K562 (cell line): ENCODE measurements at regions not wholly inside any gene's neighbourhood (a gene's known extent, or its start where the extent isn't known, plus 50 kb on each side); places are given as distances from the start of the nearest gene placed in this dataset.

ENCODE experiments used
- ARID1B ChIP-seq: fragments of 450-650 bp; IDR thresholded peaks from 2 replicates; pipeline ENCODE4 v1.6.1; 2016; ENCODE audit warnings: antibody characterized with exemption, mild to moderate bottlenecking, inconsistent platforms
- ASH1L ChIP-seq: fragments of 450-650 bp; IDR thresholded peaks from 2 replicates; pipeline ENCODE4 v1.6.1; 2018; ENCODE audit warnings: borderline replicate concordance, mild to moderate bottlenecking, low read depth; ENCODE audit not compliant: partially characterized antibody
- BCL6 ChIP-seq: fragments of 250-450 bp; sonication (Bioruptor Pico); IDR thresholded peaks from 2 replicates; pipeline ENCODE4 v1.4.0; 2020
- BMI1 ChIP-seq: fragments of 150-350 bp; IDR thresholded peaks from 2 replicates; pipeline ENCODE4 v1.6.1; 2014; ENCODE audit warnings: low read length
- CHD4 ChIP-seq: fragments of 200-600 bp; sonication (generic); IDR thresholded peaks from 3 replicates; pipeline ENCODE4 v1.6.1; 2012; ENCODE audit warnings: low read depth, mild to moderate bottlenecking, mixed read lengths, low read length, inconsistent platforms; ENCODE audit not compliant: insufficient read depth, insufficient replicate concordance, poor library complexity, severe bottlenecking
- CXXC5 ChIP-seq: fragments of 250-450 bp; sonication (Bioruptor Pico); IDR thresholded peaks from 2 replicates; pipeline ENCODE4 v1.8.0; 2022; ENCODE audit warnings: inconsistent platforms, mild to moderate bottlenecking, moderate library complexity
- DACH1 ChIP-seq: fragments of 450-650 bp; IDR thresholded peaks from 2 replicates; pipeline ENCODE4 v1.6.1; 2018; ENCODE audit not compliant: partially characterized antibody
- E2F3 ChIP-seq: fragments of 250-450 bp; sonication (Bioruptor Pico); IDR thresholded peaks from 2 replicates; pipeline ENCODE4 v1.4.0; 2020; ENCODE audit warnings: mild to moderate bottlenecking
- IFI16 ChIP-seq: fragments of 250-450 bp; sonication (Bioruptor Pico); IDR thresholded peaks from 2 replicates; pipeline ENCODE4 v2.1.2; 2022; ENCODE audit warnings: mild to moderate bottlenecking, inconsistent platforms
- KDM4B ChIP-seq, 2 experiments: fragments of 450-650 bp in 1 of 2; sonication (generic) in 1 of 2; IDR thresholded peaks; 2 replicates each; pipeline ENCODE4 v1.6.1; 2016 to 2017; ENCODE audit warnings: borderline replicate concordance in 2 of 2, antibody characterized with exemption in 1 of 2, low read depth in 1 of 2, mild to moderate bottlenecking in 1 of 2
- LEF1 ChIP-seq: fragments of 450-650 bp; IDR thresholded peaks from 2 replicates; pipeline ENCODE4 v1.6.1; 2016; ENCODE audit warnings: mild to moderate bottlenecking
- MCM7 ChIP-seq, 2 experiments: fragments of 450-650 bp; IDR thresholded peaks; 2 replicates each; pipeline ENCODE4 v1.6.1; 2016 to 2018
- NCOA2 ChIP-seq, 2 experiments: fragments of 450-650 bp; IDR thresholded peaks; 2 replicates each; pipeline ENCODE4 v1.6.1; 2018; ENCODE audit warnings: mild to moderate bottlenecking in 2 of 2, moderate library complexity in 1 of 2; ENCODE audit not compliant: partially characterized antibody in 2 of 2
- POLR3G ChIP-seq: IDR thresholded peaks from 2 replicates; pipeline ENCODE4 v1.6.1; 2011; ENCODE audit not compliant: insufficient read length, insufficient replicate concordance; ENCODE audit errors: extremely low read depth
- PTBP1 ChIP-seq: fragments of 200-400 bp; formaldehyde crosslinking; IDR thresholded peaks from 2 replicates; pipeline ENCODE4 v1.6.1; 2017; ENCODE audit warnings: low read depth, low read length
- RBM22 ChIP-seq: fragments of 200-400 bp; formaldehyde crosslinking; IDR thresholded peaks from 2 replicates; pipeline ENCODE4 v1.6.1; 2018; ENCODE audit warnings: low read length, low read depth; ENCODE audit not compliant: poor library complexity, severe bottlenecking
- RBM39 ChIP-seq: fragments of 200-400 bp; formaldehyde crosslinking; optimal IDR thresholded peaks from 2 replicates; pipeline ENCODE3; 2018; ENCODE audit warnings: low read depth, low read length
- SMAD2 ChIP-seq: fragments of 150-350 bp; IDR thresholded peaks from 2 replicates; pipeline ENCODE4 v1.6.1; 2014; ENCODE audit warnings: low read depth, mild to moderate bottlenecking, low read length
- ZNF324 ChIP-seq: fragments of 250-450 bp; sonication (Bioruptor Pico); IDR thresholded peaks from 2 replicates; pipeline ENCODE4 v1.4.0; 2020; ENCODE audit warnings: mild to moderate bottlenecking
- ZNF764 ChIP-seq: fragments of 250-450 bp; sonication (Bioruptor Pico); IDR thresholded peaks from 2 replicates; pipeline ENCODE4 v1.4.0; 2020; ENCODE audit warnings: low read depth, mild to moderate bottlenecking, moderate library complexity
- TF ChIP-seq, protein P1 (sequence below): fragments of 450-650 bp; formaldehyde crosslinking; IDR thresholded peaks from 2 replicates; pipeline ENCODE4 v1.4.0; 2020; ENCODE audit warnings: mild to moderate bottlenecking, moderate library complexity
- TF ChIP-seq, protein P2 (sequence below): fragments of 450-650 bp; formaldehyde crosslinking; IDR thresholded peaks from 2 replicates; pipeline ENCODE4 v1.4.0; 2022; ENCODE audit warnings: missing genetic modification characterization
- TF ChIP-seq, protein P3 (sequence below): fragments of 250-450 bp; sonication (Bioruptor Pico); IDR thresholded peaks from 2 replicates; pipeline ENCODE4 v1.8.0; 2022; ENCODE audit warnings: moderate library complexity, mild to moderate bottlenecking, inconsistent platforms
- TF ChIP-seq, protein P4 (sequence below), 2 experiments: fragments of 250-450 bp in 1 of 2; fragments of 450-650 bp in 1 of 2; sonication (Bioruptor Pico) in 1 of 2; IDR thresholded peaks; 2 replicates each; pipeline versions ENCODE4 v1.6.1 to v1.8.0; 2016 to 2021; ENCODE audit warnings: mild to moderate bottlenecking in 2 of 2, moderate library complexity in 2 of 2, missing compliant biosample characterization in 1 of 2, missing genetic modification characterization in 1 of 2
- TF ChIP-seq, protein P5 (sequence below): fragments of 250-450 bp; sonication (Bioruptor Pico); IDR thresholded peaks from 2 replicates; pipeline ENCODE4 v1.8.0; 2021; ENCODE audit warnings: mild to moderate bottlenecking, moderate library complexity

DNA sequence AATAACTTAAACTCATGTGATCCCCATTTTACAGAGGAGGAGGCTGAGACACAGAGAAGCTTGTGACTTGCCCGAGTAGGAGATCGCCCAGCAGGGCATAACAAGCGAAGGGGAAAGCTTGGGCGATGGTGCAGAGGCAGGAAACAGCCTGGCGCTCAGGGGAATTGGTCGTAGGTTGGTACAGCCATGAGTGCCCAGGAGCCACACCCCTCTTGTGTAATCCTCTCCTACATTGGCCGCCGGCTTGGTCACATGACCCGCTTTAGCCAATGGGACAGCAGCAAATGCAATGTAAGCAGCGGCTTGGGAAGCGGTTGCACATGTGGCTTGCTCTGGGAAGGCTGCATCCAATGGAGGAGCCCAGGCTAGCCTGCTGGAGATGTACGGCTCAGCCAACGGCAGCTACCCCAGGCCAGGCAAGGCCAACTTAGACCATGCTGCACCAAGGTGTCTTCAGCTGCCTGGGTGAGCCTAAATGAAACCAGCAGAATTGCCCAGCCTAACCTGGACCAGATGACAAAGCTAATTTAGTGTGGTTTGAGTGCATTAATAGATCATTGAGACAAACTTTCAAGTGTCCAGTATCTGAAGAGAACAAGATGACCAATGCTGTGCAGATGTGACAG, 50.3 kb upstream of the SLC6A6 start (continued):
- TF ChIP-seq RBM39 (peak; percentile 75), BCL6 (CRISPR knock-in tag) (no peak), MCM7 (IDR thresholded peaks at IDR 0.05) (no peak), LEF1 (no peak), PTBP1 (no peak), CHD4 (no peak), KDM4B (IDR thresholded peaks at IDR 0.05; ENCODE audit: borderline replicate concordance in 2 of 2, low read depth in 1 of 2) (no peak), ZNF764 (CRISPR knock-in tag) (no peak), SMAD2 (no peak), ARID1B (peak; percentile 66), CXXC5 (CRISPR knock-in tag) (0 out of 2 replicates have a peak, but pooled peaks have one; percentile 35), IFI16 (CRISPR knock-in tag) (no peak), BMI1 (no peak), NCOA2 (IDR thresholded peaks at IDR 0.05; ENCODE audit: partially characterized antibody in 2 of 2) (no peak), ZNF324 (no peak), RBM22 (no peak), ASH1L (no peak), POLR3G (no peak), E2F3 (CRISPR knock-in tag) (peak; percentile 71; the same call in 1 of the 2 replicates), DACH1 (no peak)
- TF ChIP-seq, protein P1, sequence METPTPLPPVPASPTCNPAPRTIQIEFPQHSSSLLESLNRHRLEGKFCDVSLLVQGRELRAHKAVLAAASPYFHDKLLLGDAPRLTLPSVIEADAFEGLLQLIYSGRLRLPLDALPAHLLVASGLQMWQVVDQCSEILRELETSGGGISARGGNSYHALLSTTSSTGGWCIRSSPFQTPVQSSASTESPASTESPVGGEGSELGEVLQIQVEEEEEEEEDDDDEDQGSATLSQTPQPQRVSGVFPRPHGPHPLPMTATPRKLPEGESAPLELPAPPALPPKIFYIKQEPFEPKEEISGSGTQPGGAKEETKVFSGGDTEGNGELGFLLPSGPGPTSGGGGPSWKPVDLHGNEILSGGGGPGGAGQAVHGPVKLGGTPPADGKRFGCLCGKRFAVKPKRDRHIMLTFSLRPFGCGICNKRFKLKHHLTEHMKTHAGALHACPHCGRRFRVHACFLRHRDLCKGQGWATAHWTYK (CRISPR knock-in tag) = 0 out of 2 replicates have a peak, but pooled peaks have one; percentile 62
- TF ChIP-seq, protein P2, sequence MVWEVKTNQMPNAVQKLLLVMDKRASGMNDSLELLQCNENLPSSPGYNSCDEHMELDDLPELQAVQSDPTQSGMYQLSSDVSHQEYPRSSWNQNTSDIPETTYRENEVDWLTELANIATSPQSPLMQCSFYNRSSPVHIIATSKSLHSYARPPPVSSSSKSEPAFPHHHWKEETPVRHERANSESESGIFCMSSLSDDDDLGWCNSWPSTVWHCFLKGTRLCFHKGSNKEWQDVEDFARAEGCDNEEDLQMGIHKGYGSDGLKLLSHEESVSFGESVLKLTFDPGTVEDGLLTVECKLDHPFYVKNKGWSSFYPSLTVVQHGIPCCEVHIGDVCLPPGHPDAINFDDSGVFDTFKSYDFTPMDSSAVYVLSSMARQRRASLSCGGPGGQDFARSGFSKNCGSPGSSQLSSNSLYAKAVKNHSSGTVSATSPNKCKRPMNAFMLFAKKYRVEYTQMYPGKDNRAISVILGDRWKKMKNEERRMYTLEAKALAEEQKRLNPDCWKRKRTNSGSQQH (CRISPR knock-in tag) = no peak
- TF ChIP-seq, protein P3, sequence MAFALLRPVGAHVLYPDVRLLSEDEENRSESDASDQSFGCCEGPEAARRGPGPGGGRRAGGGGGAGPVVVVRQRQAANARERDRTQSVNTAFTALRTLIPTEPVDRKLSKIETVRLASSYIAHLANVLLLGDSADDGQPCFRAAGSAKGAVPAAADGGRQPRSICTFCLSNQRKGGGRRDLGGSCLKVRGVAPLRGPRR (CRISPR knock-in tag) = 0 out of 2 replicates have a peak, but pooled peaks have one; percentile 13
- TF ChIP-seq, protein P4, sequence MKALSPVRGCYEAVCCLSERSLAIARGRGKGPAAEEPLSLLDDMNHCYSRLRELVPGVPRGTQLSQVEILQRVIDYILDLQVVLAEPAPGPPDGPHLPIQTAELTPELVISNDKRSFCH (CRISPR knock-in tag; IDR thresholded peaks at IDR 0.05) = no peak
- TF ChIP-seq, protein P4 (tag; IDR thresholded peaks at IDR 0.05) = peak; percentile 79
- TF ChIP-seq, protein P5, sequence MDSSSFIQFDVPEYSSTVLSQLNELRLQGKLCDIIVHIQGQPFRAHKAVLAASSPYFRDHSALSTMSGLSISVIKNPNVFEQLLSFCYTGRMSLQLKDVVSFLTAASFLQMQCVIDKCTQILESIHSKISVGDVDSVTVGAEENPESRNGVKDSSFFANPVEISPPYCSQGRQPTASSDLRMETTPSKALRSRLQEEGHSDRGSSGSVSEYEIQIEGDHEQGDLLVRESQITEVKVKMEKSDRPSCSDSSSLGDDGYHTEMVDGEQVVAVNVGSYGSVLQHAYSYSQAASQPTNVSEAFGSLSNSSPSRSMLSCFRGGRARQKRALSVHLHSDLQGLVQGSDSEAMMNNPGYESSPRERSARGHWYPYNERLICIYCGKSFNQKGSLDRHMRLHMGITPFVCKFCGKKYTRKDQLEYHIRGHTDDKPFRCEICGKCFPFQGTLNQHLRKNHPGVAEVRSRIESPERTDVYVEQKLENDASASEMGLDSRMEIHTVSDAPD (CRISPR knock-in tag) = no peak
